ENCODE measurements at regions not wholly inside any gene's neighbourhood (a gene's known extent, or its start where the extent isn't known, plus 50 kb on each side); places are given as distances from the start of the nearest gene placed in this dataset.

DNA sequence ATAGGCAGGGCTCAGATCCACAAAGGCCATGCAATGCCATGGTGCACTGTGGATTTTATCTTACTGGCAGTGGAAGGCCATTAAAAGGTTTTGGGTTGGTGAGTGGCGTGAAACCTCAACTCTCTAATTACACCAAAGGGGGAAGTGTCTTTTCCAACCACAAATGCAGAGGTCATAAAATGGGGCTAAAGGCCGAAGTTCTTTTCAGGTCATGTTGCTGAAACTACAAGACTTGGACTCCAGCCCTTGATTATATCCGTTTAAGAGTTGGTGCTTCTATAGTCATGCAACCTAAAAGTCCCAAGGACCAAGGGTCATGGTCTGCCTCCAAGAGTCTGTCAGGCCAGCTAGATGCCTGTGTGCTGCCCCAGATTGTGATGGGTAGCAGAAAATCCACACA, 434.3 kb downstream of the RAB38 start:
- TF ChIP-seq, protein P1, sequence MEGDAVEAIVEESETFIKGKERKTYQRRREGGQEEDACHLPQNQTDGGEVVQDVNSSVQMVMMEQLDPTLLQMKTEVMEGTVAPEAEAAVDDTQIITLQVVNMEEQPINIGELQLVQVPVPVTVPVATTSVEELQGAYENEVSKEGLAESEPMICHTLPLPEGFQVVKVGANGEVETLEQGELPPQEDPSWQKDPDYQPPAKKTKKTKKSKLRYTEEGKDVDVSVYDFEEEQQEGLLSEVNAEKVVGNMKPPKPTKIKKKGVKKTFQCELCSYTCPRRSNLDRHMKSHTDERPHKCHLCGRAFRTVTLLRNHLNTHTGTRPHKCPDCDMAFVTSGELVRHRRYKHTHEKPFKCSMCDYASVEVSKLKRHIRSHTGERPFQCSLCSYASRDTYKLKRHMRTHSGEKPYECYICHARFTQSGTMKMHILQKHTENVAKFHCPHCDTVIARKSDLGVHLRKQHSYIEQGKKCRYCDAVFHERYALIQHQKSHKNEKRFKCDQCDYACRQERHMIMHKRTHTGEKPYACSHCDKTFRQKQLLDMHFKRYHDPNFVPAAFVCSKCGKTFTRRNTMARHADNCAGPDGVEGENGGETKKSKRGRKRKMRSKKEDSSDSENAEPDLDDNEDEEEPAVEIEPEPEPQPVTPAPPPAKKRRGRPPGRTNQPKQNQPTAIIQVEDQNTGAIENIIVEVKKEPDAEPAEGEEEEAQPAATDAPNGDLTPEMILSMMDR (IDR thresholded peaks at IDR 0.05; ENCODE audit: control extremely low read depth in 1 of 3, insufficient read depth in 1 of 3, low read depth in 1 of 3, low read length in 3 of 3) = no peak
- TF ChIP-seq, protein P2, sequence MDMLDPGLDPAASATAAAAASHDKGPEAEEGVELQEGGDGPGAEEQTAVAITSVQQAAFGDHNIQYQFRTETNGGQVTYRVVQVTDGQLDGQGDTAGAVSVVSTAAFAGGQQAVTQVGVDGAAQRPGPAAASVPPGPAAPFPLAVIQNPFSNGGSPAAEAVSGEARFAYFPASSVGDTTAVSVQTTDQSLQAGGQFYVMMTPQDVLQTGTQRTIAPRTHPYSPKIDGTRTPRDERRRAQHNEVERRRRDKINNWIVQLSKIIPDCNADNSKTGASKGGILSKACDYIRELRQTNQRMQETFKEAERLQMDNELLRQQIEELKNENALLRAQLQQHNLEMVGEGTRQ (IDR thresholded peaks at IDR 0.05; ENCODE audit: low read length) = no peak
- TF ChIP-seq RFX5 (IDR thresholded peaks at IDR 0.05; ENCODE audit: borderline replicate concordance, low read depth, low read length) (no peak), BCL11A (IDR thresholded peaks at IDR 0.05; ENCODE audit: low read depth in 2 of 2, low read length in 2 of 2) (no peak), EZH2 (IDR thresholded peaks at IDR 0.05; ENCODE audit: low read depth, low read length, severe bottlenecking) (no peak), POLR2A (IDR thresholded peaks at IDR 0.05; ENCODE audit: control extremely low read depth in 1 of 2, low read depth in 2 of 2, low read length in 2 of 2) (no peak)
